K562 (cell line): ENCODE measurements at regions not wholly inside any gene's neighbourhood (a gene's known extent, or its start where the extent isn't known, plus 50 kb on each side); places are given as distances from the start of the nearest gene placed in this dataset.

Experiments
- ATAC-seq: fragments of 200-7000 bp; cut with Tn5 transposase; 3 replicates; pipeline ENCODE4 v1.9.1; 2020; ENCODE audit warnings: moderate library complexity
- BruUV-seq: library from RNA; stranded (reverse); fragments of 400-500 nt; replicated peaks from 2 replicates; lab custom pipeline; 2021; lab: Mats Ljungman, UMichigan
- CTCF ChIA-PET: fragments of 300-600 bp; formaldehyde crosslinking; extraction: SDS; loops from one replicate; lab custom pipeline; 2021; ENCODE audit warnings: low intra/inter-chr PET ratio; lab: Yijun Ruan, JAX
- POLR2A ChIA-PET: fragments of 300-600, 350-650 bp; sonication (Branson Sonifier 250); formaldehyde crosslinking; extraction: SDS; loops from one replicate; lab custom pipeline; 2021; ENCODE audit warnings: antibody characterized with exemption, inconsistent platforms; lab: Yijun Ruan, JAX
- DNase-seq, 4 experiments: peaks; one replicate each; pipeline versions ENCODE4 v3.0.0 to v3.0.0-alpha.2; 2011 to 2018; ENCODE audit warnings: low spot score in 3 of 4, mixed read lengths in 3 of 4; ENCODE audit errors: extremely low read depth in 1 of 4
- FAIRE-seq: peaks from 2 replicates; lab custom pipeline; 2011; peaks lifted over from hg19 to GRCh38; lab: Jason Lieb, UNC
- H2AFZ ChIP-seq: 2 replicates; pipeline ENCODE4 v1.6.0; 2011; ENCODE audit warnings: low read depth, low read length, control low read depth, inconsistent platforms
- H3K27ac ChIP-seq: fragments of 200-600 bp; 3 replicates; pipeline ENCODE4 v1.8.0; 2011; ENCODE audit warnings: low read depth, mild to moderate bottlenecking, control low read depth, inconsistent platforms, low read length, moderate library complexity, mixed read lengths; ENCODE audit errors: extremely low read depth
- H3K27me3 ChIP-seq, 2 experiments: fragments of 300-600 bp in 1 of 2; 2 replicates in 1 of 2; 3 replicates in 1 of 2; pipeline versions ENCODE4 v1.6.0 to v1.8.0; 2011; ENCODE audit warnings: inconsistent platforms in 2 of 2, low read length in 2 of 2, mild to moderate bottlenecking in 1 of 2, mixed read lengths in 1 of 2, moderate library complexity in 1 of 2; ENCODE audit not compliant: control insufficient read depth in 2 of 2, insufficient read depth in 2 of 2
- H3K36me3 ChIP-seq: fragments of 300-600 bp; 3 replicates; pipeline ENCODE4 v1.8.0; 2011; ENCODE audit warnings: mild to moderate bottlenecking, low read length, inconsistent platforms; ENCODE audit not compliant: control insufficient read depth, insufficient read depth
- H3K4me1 ChIP-seq, 2 experiments: fragments of 200-600 bp in 1 of 2; replicated peaks in 1 of 2; 2 replicates in 1 of 2; 3 replicates in 1 of 2; pipeline versions ENCODE4 v1.5.1 to v1.8.0; 2011; ENCODE audit warnings: inconsistent platforms in 2 of 2, low read length in 2 of 2, mild to moderate bottlenecking in 1 of 2, mixed read lengths in 1 of 2, moderate library complexity in 1 of 2; ENCODE audit not compliant: control insufficient read depth in 2 of 2, insufficient read depth in 2 of 2
- H3K4me2 ChIP-seq: 2 replicates; pipeline ENCODE4 v1.6.1; 2011; ENCODE audit warnings: low read length, control low read depth, inconsistent platforms, mixed read lengths; ENCODE audit not compliant: insufficient read depth
- H3K4me3 ChIP-seq: fragments of 200-600 bp; sonication (generic), shearing (Covaris generic); 2 replicates; pipeline ENCODE4 v1.5.1; 2016; ENCODE audit warnings: control low read depth, inconsistent platforms
- H3K79me2 ChIP-seq: fragments of 200-600 bp; 3 replicates; pipeline ENCODE4 v1.8.0; 2011; ENCODE audit warnings: low read length, inconsistent platforms; ENCODE audit not compliant: control insufficient read depth, insufficient read depth
- H3K9ac ChIP-seq, 2 experiments: 2 replicates each; pipeline versions ENCODE4 v1.6.0 to v1.6.1; 2011; ENCODE audit warnings: low read depth in 2 of 2, low read length in 2 of 2, control low read depth in 1 of 2, inconsistent platforms in 1 of 2, mild to moderate bottlenecking in 1 of 2, mixed read lengths in 1 of 2; ENCODE audit not compliant: insufficient read depth in 1 of 2
- H3K9me1 ChIP-seq: one replicate; pipeline ENCODE4 v1.6.0; 2011; ENCODE audit warnings: inconsistent platforms, mild to moderate bottlenecking, low read length, moderate library complexity; ENCODE audit not compliant: control insufficient read depth, insufficient read depth
- H3K9me3 ChIP-seq: replicated peaks from 2 replicates; pipeline ENCODE4 v1.5.1; 2011; ENCODE audit warnings: low read depth, low read length, inconsistent platforms; ENCODE audit not compliant: control insufficient read depth, insufficient read depth
- H4K20me1 ChIP-seq: replicated peaks from 2 replicates; pipeline ENCODE4 v1.6.1; 2011; ENCODE audit warnings: low read length, inconsistent platforms, mixed read lengths; ENCODE audit not compliant: control insufficient read depth, insufficient read depth
- BCL6 ChIP-seq: fragments of 250-450 bp; sonication (Bioruptor Pico); IDR thresholded peaks from 2 replicates; pipeline ENCODE4 v1.4.0; 2020
- BRF2 ChIP-seq: IDR thresholded peaks from 3 replicates; pipeline ENCODE4 v1.6.1; 2011; ENCODE audit warnings: borderline replicate concordance, mild to moderate bottlenecking; ENCODE audit not compliant: insufficient read length, insufficient read depth
- JUNB ChIP-seq: fragments of 450-650 bp; formaldehyde crosslinking; conservative IDR thresholded peaks from 2 replicates; pipeline ENCODE4 v1.4.0; 2020; ENCODE audit warnings: mild to moderate bottlenecking
- MED1 ChIP-seq: sonication (generic); formaldehyde crosslinking; IDR thresholded peaks from 2 replicates; pipeline ENCODE4 v1.8.1; 2023; ENCODE audit warnings: missing genetic modification reagents, borderline replicate concordance
- PHF8 ChIP-seq: fragments of 200-600 bp; sonication (generic); IDR thresholded peaks from 2 replicates; pipeline ENCODE4 v1.6.1; 2012; ENCODE audit warnings: mixed run types, mild to moderate bottlenecking, inconsistent platforms, low read length, moderate library complexity, borderline replicate concordance
- POLR2A ChIP-seq: fragments of 450-650 bp; conservative IDR thresholded peaks from 2 replicates; pipeline ENCODE4 v1.6.1; 2016
- SAP30 ChIP-seq: fragments of 200-600 bp; sonication (generic); IDR thresholded peaks from 2 replicates; pipeline ENCODE4 v1.6.1; 2012; ENCODE audit warnings: borderline replicate concordance, low read depth, mild to moderate bottlenecking, moderate library complexity, low read length, control low read depth, inconsistent platforms; ENCODE audit not compliant: insufficient read depth, poor library complexity, severe bottlenecking
- SMARCC2 ChIP-seq: fragments of 450-650 bp; IDR thresholded peaks from 2 replicates; pipeline ENCODE4 v1.6.1; 2017; ENCODE audit warnings: antibody characterized with exemption, moderate library complexity, mild to moderate bottlenecking, low read depth
- SRF ChIP-seq, 2 experiments: fragments of 250-450, 450-650 bp in 1 of 2; sonication (Bioruptor Pico) in 1 of 2; sonication (generic) in 1 of 2; formaldehyde crosslinking; IDR thresholded peaks; 2 replicates each; pipeline versions ENCODE4 v1.5.0 to v1.5.1; 2020 to 2022; ENCODE audit warnings: mild to moderate bottlenecking in 1 of 2, missing genetic modification reagents in 1 of 2
- TAF15 ChIP-seq: fragments of 200-400 bp; formaldehyde crosslinking; IDR thresholded peaks from 2 replicates; pipeline ENCODE4 v1.6.1; 2017; ENCODE audit warnings: mild to moderate bottlenecking, low read depth, low read length, moderate library complexity
- ZFX ChIP-seq: sonication (generic); formaldehyde crosslinking; IDR thresholded peaks from 2 replicates; pipeline ENCODE4 v1.8.0; 2022; ENCODE audit warnings: mild to moderate bottlenecking, missing genetic modification reagents, moderate library complexity
- ZNF589 ChIP-seq: fragments of 200-800 bp; sonication (Bioruptor generic); IDR thresholded peaks from 2 replicates; pipeline ENCODE4 v1.6.1; 2016; ENCODE audit warnings: low read depth, missing genetic modification characterization, missing compliant biosample characterization
- ZNF778 ChIP-seq: fragments of 450-650 bp; formaldehyde crosslinking; IDR thresholded peaks from 2 replicates; pipeline ENCODE4 v1.4.0; 2020; ENCODE audit warnings: mild to moderate bottlenecking, moderate library complexity
- WGBS: fragments of 100-300 bp; shearing (Covaris generic); methylation state at CpG from one replicate; pipeline ENCODE4 v1.1.6; 2016; ENCODE audit warnings: low coverage, mixed read lengths; ENCODE audit not compliant: insufficient coverage; ENCODE audit errors: missing lambda C conversion rate; 5-methylcytosine and 5-hydroxymethylcytosine counted together
- in situ Hi-C: fragments of 300-500 bp; cut with MboI; formaldehyde crosslinking; loops from 4 replicates; pipeline ENCODE4 v1.15.0; 2018; ENCODE audit warnings: inconsistent platforms, mixed read lengths
- intact Hi-C: fragments of 100-400 bp; cut with micrococcal nuclease; formaldehyde crosslinking; loops from 2 replicates; pipeline ENCODE4 v1.14.2; 2022
- TF ChIP-seq, protein P1 (sequence below): fragments of 450-650 bp; conservative IDR thresholded peaks from 2 replicates; pipeline ENCODE4 v1.6.1; 2016; ENCODE audit warnings: missing genetic modification characterization, low read depth, mild to moderate bottlenecking, control low read depth, missing compliant biosample characterization

DNA sequence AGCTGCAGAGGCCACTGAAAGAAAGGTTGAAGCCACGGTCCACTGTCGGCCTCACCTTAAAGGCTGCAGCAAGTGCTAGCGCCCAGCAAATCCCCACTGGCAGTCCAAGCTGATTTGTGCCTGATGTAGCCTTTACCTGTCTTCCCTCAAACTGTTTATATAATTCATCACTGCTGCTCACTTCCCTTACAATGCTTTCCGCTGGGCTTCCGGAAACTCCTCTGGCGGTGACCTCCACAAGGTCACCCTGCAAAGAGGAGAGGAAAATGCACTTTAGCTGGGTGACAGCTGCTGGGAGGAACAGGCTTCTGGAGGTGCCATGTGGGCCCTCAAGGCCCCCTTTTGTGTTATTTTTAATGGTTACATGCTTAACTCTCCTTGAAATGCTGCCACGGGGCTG lies 126.2 kb downstream of the CMPK2 start:
- no peaks in the 10 kb centered on the region for H3K27me3 ChIP-seq
- H3K79me2 ChIP-seq: no peaks in the 10 kb centered on the region
- WGBS: 0% methylated on average over 7 of the region's 7 CpGs
- no peaks in the 10 kb centered on the region for H4K20me1 ChIP-seq
- H3K4me2 ChIP-seq: no peak overlapping the region
- intact Hi-C loops (no loop called here), in situ Hi-C loops (no loop called here)
- no peak overlapping the region for H3K4me3 ChIP-seq
- no peak overlapping the region for H3K27ac ChIP-seq
- no peaks in the 10 kb centered on the region for H3K9me1 ChIP-seq
- CTCF ChIA-PET: no interaction called here
- no peak for DNase-seq
- no peak overlapping the region for H3K9ac ChIP-seq
- no peak for TF ChIP-seq ZFX (CRISPR knock-in tag)
- TF ChIP-seq POLR2A: no peak
- TF ChIP-seq ZNF589 (CRISPR knock-in tag): no peak
- no peak for TF ChIP-seq BCL6 (CRISPR knock-in tag)
- TF ChIP-seq SMARCC2: no peak
- TF ChIP-seq ZNF778 (CRISPR knock-in tag): no peak
- TF ChIP-seq, protein P1, sequence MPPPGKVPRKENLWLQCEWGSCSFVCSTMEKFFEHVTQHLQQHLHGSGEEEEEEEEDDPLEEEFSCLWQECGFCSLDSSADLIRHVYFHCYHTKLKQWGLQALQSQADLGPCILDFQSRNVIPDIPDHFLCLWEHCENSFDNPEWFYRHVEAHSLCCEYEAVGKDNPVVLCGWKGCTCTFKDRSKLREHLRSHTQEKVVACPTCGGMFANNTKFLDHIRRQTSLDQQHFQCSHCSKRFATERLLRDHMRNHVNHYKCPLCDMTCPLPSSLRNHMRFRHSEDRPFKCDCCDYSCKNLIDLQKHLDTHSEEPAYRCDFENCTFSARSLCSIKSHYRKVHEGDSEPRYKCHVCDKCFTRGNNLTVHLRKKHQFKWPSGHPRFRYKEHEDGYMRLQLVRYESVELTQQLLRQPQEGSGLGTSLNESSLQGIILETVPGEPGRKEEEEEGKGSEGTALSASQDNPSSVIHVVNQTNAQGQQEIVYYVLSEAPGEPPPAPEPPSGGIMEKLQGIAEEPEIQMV (tag): no peak
- no peak for TF ChIP-seq TAF15
- TF ChIP-seq JUNB (CRISPR knock-in tag): no peak
- no peak for TF ChIP-seq SRF (CRISPR knock-in tag; IDR thresholded peaks at IDR 0.05)
- TF ChIP-seq MED1: no peak
- TF ChIP-seq PHF8: no peak
- no peak for TF ChIP-seq BRF2
- no peak for TF ChIP-seq SAP30
- H3K4me1 ChIP-seq: no peaks in the 10 kb centered on the region
- POLR2A ChIA-PET: interaction anchor here (0.6 kb wide), 1 partner anchor 60 kb away, joined by 3 read pairs; no protein-coding TSS in a partner anchor
- no peak; the same call in 2 of the 3 replicates for ATAC-seq
- FAIRE-seq: no peak
- H3K9me3 ChIP-seq: no peaks in the 10 kb centered on the region
- BruUV-seq: no TSS peak
- no peaks in the 10 kb centered on the region for H3K36me3 ChIP-seq
- no peak overlapping the region for H2AFZ ChIP-seq
